ENCODE measurements at regions not wholly inside any gene's neighbourhood (a gene's known extent, or its start where the extent isn't known, plus 50 kb on each side); places are given as distances from the start of the nearest gene placed in this dataset.
"Not testable (repeated sequence)": the region's sequence is repeated elsewhere in the genome, so short reads cannot be mapped to it uniquely, and the experiment has no call there.

- no peaks in the 10 kb centered on the region for H3K36me3 ChIP-seq (ENCODE audit: control insufficient read depth, insufficient read depth, low read length)
- DNase-seq = no peak
- H3K4me3 ChIP-seq (ENCODE audit: low read length) = no peak overlapping the region
- 100% methylated on average over 1 of the region's 5 CpGs for WGBS (ENCODE audit: insufficient coverage, low lambda C conversion rate)
- no peak overlapping the region for H3K27ac ChIP-seq (ENCODE audit: low read length)
- H3K9me3 ChIP-seq (ENCODE audit: control insufficient read depth, low read depth, low read length) = no peaks in the 10 kb centered on the region
- no peaks in the 10 kb centered on the region for H3K4me1 ChIP-seq (ENCODE audit: control insufficient read depth, insufficient read depth, low read length)
- H3K27me3 ChIP-seq (ENCODE audit: control insufficient read depth, insufficient read depth, low read length) = peaks cover 5% of the 10 kb centered on the region
These were observed 133.1 kb upstream of the NFIA start for GRCh38 chr1:60949154-60949825.

GRCh38 chr1:60948486-60948885 is 133.9 kb upstream of the NFIA start:
- WGBS (ENCODE audit: insufficient coverage, low lambda C conversion rate) = no CpG with 5 or more reads among the region's 1 CpG
- no peaks in the 10 kb centered on the region for H3K36me3 ChIP-seq (ENCODE audit: control insufficient read depth, insufficient read depth, low read length)
- no peaks in the 10 kb centered on the region for H3K4me1 ChIP-seq (ENCODE audit: control insufficient read depth, insufficient read depth, low read length)
- H3K27ac ChIP-seq (ENCODE audit: low read length) = no peak overlapping the region
- no peak overlapping the region for H3K4me3 ChIP-seq (ENCODE audit: low read length)
- H3K9me3 ChIP-seq (ENCODE audit: control insufficient read depth, low read depth, low read length) = no peaks in the 10 kb centered on the region
- peaks cover 5% of the 10 kb centered on the region for H3K27me3 ChIP-seq (ENCODE audit: control insufficient read depth, insufficient read depth, low read length)
- no peak for DNase-seq

GRCh38 chr1:60947367-60947766 is 135.0 kb upstream of the NFIA start:
- Histone ChIP-seq H3K4me1 (ENCODE audit: control insufficient read depth, insufficient read depth, low read length) (peaks cover 2% of the 10 kb centered on the region), H3K9me3 (ENCODE audit: control insufficient read depth, low read depth, low read length) (no peaks in the 10 kb centered on the region), H3K27ac (ENCODE audit: low read length) (no peak overlapping the region), H3K4me3 (ENCODE audit: low read length) (no peak overlapping the region), H3K36me3 (ENCODE audit: control insufficient read depth, insufficient read depth, low read length) (no peaks in the 10 kb centered on the region), H3K27me3 (ENCODE audit: control insufficient read depth, insufficient read depth, low read length) (peaks cover 5% of the 10 kb centered on the region)
- DNase-seq = no peak
- WGBS (ENCODE audit: insufficient coverage, low lambda C conversion rate) = 83% methylated on average over 1 of the region's 3 CpGs

GRCh38 chr1:60942896-60943638 is 139.3 kb upstream of the NFIA start:
- 76% methylated on average over 3 of the region's 8 CpGs for WGBS (ENCODE audit: insufficient coverage, low lambda C conversion rate)
- Histone ChIP-seq H3K27ac (ENCODE audit: low read length) (no peak overlapping the region), H3K36me3 (ENCODE audit: control insufficient read depth, insufficient read depth, low read length) (no peaks in the 10 kb centered on the region), H3K4me1 (ENCODE audit: control insufficient read depth, insufficient read depth, low read length) (peaks cover 4% of the 10 kb centered on the region), H3K4me3 (ENCODE audit: low read length) (no peak overlapping the region), H3K27me3 (ENCODE audit: control insufficient read depth, insufficient read depth, low read length) (no peaks in the 10 kb centered on the region), H3K9me3 (ENCODE audit: control insufficient read depth, low read depth, low read length) (no peaks in the 10 kb centered on the region)
- no peak for DNase-seq

DNA sequence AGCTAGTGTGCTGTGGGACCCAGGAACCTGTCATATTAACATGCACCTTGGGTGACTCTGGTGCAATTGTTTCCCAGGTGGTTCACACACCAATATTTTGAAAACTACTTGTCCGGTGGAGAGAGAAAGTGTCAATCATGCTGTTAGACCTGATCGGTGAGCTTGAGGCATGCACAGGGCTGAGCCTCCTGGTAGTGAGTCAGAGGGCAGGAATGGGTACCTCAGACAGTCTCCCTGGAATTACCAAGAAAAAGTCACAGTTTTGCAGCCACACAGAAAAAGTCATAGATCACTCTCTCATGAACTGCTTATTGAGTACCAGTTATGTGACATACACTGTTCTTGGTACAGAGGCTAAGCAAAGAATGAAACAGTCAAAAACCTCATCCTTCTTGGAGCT is 140.1 kb upstream of the NFIA start:
- Histone ChIP-seq H3K27me3 (ENCODE audit: control insufficient read depth, insufficient read depth, low read length) (no peaks in the 10 kb centered on the region), H3K9me3 (ENCODE audit: control insufficient read depth, low read depth, low read length) (no peaks in the 10 kb centered on the region), H3K36me3 (ENCODE audit: control insufficient read depth, insufficient read depth, low read length) (no peaks in the 10 kb centered on the region), H3K27ac (ENCODE audit: low read length) (no peak overlapping the region), H3K4me3 (ENCODE audit: low read length) (no peak overlapping the region), H3K4me1 (ENCODE audit: control insufficient read depth, insufficient read depth, low read length) (peaks cover 4% of the 10 kb centered on the region)
- DNase-seq = peak in 1 of 2 donors; percentile 26
- WGBS (ENCODE audit: insufficient coverage, low lambda C conversion rate) = no CpG with 5 or more reads among the region's 2 CpGs

GRCh38 chr1:60940685-60941084 is 141.7 kb upstream of the NFIA start:
- not testable (repeated sequence) for H3K9me3 ChIP-seq (ENCODE audit: control insufficient read depth, low read depth, low read length); H3K4me3 ChIP-seq (ENCODE audit: low read length); H3K4me1 ChIP-seq (ENCODE audit: control insufficient read depth, insufficient read depth, low read length); H3K27me3 ChIP-seq (ENCODE audit: control insufficient read depth, insufficient read depth, low read length); DNase-seq; H3K27ac ChIP-seq (ENCODE audit: low read length); H3K36me3 ChIP-seq (ENCODE audit: control insufficient read depth, insufficient read depth, low read length)
- no CpG with 5 or more reads among the region's 2 CpGs for WGBS (ENCODE audit: insufficient coverage, low lambda C conversion rate)

GRCh38 chr1:60937720-60938119 is 144.6 kb upstream of the NFIA start:
- DNase-seq = no peak
- H3K27me3 ChIP-seq (ENCODE audit: control insufficient read depth, insufficient read depth, low read length) = no peaks in the 10 kb centered on the region
- no peaks in the 10 kb centered on the region for H3K36me3 ChIP-seq (ENCODE audit: control insufficient read depth, insufficient read depth, low read length)
- peaks cover 4% of the 10 kb centered on the region for H3K4me1 ChIP-seq (ENCODE audit: control insufficient read depth, insufficient read depth, low read length)
- 100% methylated on average over 2 of the region's 5 CpGs for WGBS (ENCODE audit: insufficient coverage, low lambda C conversion rate)
- no peak overlapping the region for H3K27ac ChIP-seq (ENCODE audit: low read length)
- no peaks in the 10 kb centered on the region for H3K9me3 ChIP-seq (ENCODE audit: control insufficient read depth, low read depth, low read length)
- H3K4me3 ChIP-seq (ENCODE audit: low read length) = no peak overlapping the region

- no peaks in the 10 kb centered on the region for H3K36me3 ChIP-seq (ENCODE audit: control insufficient read depth, insufficient read depth, low read length)
- DNase-seq = no peak
- no CpG with 5 or more reads among the region's 4 CpGs for WGBS (ENCODE audit: insufficient coverage, low lambda C conversion rate)
- H3K4me1 ChIP-seq (ENCODE audit: control insufficient read depth, insufficient read depth, low read length) = no peaks in the 10 kb centered on the region
- no peak overlapping the region for H3K4me3 ChIP-seq (ENCODE audit: low read length)
- no peaks in the 10 kb centered on the region for H3K27me3 ChIP-seq (ENCODE audit: control insufficient read depth, insufficient read depth, low read length)
- no peak overlapping the region for H3K27ac ChIP-seq (ENCODE audit: low read length)
- no peaks in the 10 kb centered on the region for H3K9me3 ChIP-seq (ENCODE audit: control insufficient read depth, low read depth, low read length)
These were observed 145.6 kb upstream of the NFIA start for GRCh38 chr1:60936591-60937342.

- no peaks in the 10 kb centered on the region for H3K27me3 ChIP-seq (ENCODE audit: control insufficient read depth, insufficient read depth, low read length)
- H3K36me3 ChIP-seq (ENCODE audit: control insufficient read depth, insufficient read depth, low read length) = no peaks in the 10 kb centered on the region
- DNase-seq = peak in 1 of 2 donors; percentile 16
- no peaks in the 10 kb centered on the region for H3K4me1 ChIP-seq (ENCODE audit: control insufficient read depth, insufficient read depth, low read length)
- no CpG with 5 or more reads among the region's 3 CpGs for WGBS (ENCODE audit: insufficient coverage, low lambda C conversion rate)
- H3K9me3 ChIP-seq (ENCODE audit: control insufficient read depth, low read depth, low read length) = no peaks in the 10 kb centered on the region
- no peak overlapping the region for H3K27ac ChIP-seq (ENCODE audit: low read length)
- no peak overlapping the region for H3K4me3 ChIP-seq (ENCODE audit: low read length)
These were observed 146.2 kb upstream of the NFIA start for GRCh38 chr1:60936163-60936562.

- no peaks in the 10 kb centered on the region for H3K4me1 ChIP-seq (ENCODE audit: control insufficient read depth, insufficient read depth, low read length)
- DNase-seq = no peak
- H3K36me3 ChIP-seq (ENCODE audit: control insufficient read depth, insufficient read depth, low read length) = no peaks in the 10 kb centered on the region
- H3K9me3 ChIP-seq (ENCODE audit: control insufficient read depth, low read depth, low read length) = no peaks in the 10 kb centered on the region
- no peak overlapping the region for H3K27ac ChIP-seq (ENCODE audit: low read length)
- WGBS (ENCODE audit: insufficient coverage, low lambda C conversion rate) = 63% methylated on average over 1 of the region's 1 CpG
- H3K27me3 ChIP-seq (ENCODE audit: control insufficient read depth, insufficient read depth, low read length) = no peaks in the 10 kb centered on the region
- H3K4me3 ChIP-seq (ENCODE audit: low read length) = no peak overlapping the region
These were observed 146.7 kb upstream of the NFIA start for GRCh38 chr1:60935599-60936110.

Measured in large intestine (tissue), 3 donors.